ENCODE measurements at regions not wholly inside any gene's neighbourhood (a gene's known extent, or its start where the extent isn't known, plus 50 kb on each side); places are given as distances from the start of the nearest gene placed in this dataset.

DNA sequence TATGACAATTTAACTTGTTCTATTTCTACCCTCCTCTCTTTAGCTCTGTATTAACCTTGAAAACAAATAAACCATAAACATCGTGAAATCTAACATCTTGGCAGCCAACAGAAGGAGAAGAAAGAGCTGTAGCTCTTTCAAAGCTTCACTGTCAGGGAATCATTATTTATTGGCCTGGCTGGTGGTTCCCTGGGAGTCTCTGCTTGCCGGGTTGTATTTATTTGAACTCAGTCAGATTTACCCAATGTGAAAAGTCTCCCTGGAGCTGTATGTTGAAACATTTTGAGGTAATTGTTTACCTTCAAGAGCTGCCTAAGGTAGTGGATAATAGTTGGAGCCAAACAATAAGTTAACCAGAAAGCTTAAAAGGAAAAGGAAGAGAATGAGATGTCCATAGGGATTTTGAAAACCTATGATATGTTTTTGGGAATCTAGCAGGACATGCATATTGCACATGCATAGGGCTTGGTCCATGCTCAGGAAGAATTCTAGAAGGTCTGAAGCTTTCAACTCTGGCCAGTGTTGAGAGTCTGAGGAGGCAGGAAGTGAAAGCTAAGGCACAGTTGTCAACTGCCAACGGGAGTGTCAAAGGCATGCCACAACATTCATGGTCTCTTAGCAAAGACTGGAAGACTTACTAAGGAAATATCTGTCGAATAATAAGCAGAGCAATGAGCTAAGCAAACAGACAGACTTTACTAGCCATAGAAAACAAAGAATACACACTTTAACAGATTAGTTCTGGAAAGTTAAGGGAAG lies 621.6 kb downstream of the PCDH7 start:
- Mint-ChIP-seq H3K36me3 (no peaks in the 10 kb centered on the region), H3K9me3 (peaks cover 17 to 31% (median 23%) of the 10 kb centered on the region in 3 donors), H3K27me3 (no peaks in the 10 kb centered on the region), H3K4me3 (no peak overlapping the region), H3K27ac (no peak overlapping the region), H3K4me1 (no peaks in the 10 kb centered on the region)
- no peaks in the 10 kb centered on the region for H3K27me3 ChIP-seq (replicated peaks in 1 of 2; ENCODE audit: control insufficient read depth in 2 of 2, extremely low read depth in 1 of 2, insufficient read depth in 2 of 2, low read length in 1 of 2)
- H3K4me3 ChIP-seq (ENCODE audit: control insufficient read depth in 1 of 2, extremely low read depth in 1 of 2, low read length in 1 of 2), result no peak overlapping the region
- WGBS (ENCODE audit: insufficient coverage), result 100% methylated on average over 1 of the region's 4 CpGs
- no peak overlapping the region for H3K27ac ChIP-seq (ENCODE audit: low read length)
- H3K36me3 ChIP-seq (ENCODE audit: control insufficient read depth in 2 of 2, extremely low read depth in 1 of 2, insufficient read depth in 1 of 2, low read length in 1 of 2), result no peaks in the 10 kb centered on the region
- ATAC-seq (replicated peaks in 1 of 4), result no peak
- no peaks in the 10 kb centered on the region for H3K4me1 ChIP-seq (ENCODE audit: control insufficient read depth in 1 of 2, extremely low read depth in 1 of 2, insufficient read depth in 2 of 2, low read length in 2 of 2)
- no peak for DNase-seq
- ChIA-PET CTCF (interaction anchor here in 1 of 2 donors (0.7 kb wide), 1 partner anchor 43 kb away, joined by 3 read pairs; no protein-coding TSS in a partner anchor), POLR2A (no interaction called here)
- H3K9me3 ChIP-seq, result peaks cover 4% of the 10 kb centered on the region

DNA sequence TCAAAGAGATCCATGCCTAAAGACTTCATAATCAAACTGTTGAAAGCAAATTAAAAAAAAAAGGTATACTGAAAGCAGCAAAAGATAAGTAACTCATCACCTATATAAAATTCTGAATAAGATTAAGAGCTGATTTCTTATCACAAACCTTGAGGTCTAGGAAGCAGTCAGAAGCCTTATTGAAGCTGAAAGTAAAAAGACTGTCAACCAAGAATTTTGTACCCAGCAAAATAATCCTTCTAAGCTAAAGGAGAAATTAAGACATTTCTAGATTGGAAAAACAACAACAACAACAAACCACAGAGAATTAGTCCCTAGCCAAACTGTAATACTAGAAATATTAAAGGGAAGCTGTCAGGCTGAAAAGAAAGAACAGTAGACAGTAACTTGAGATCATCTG lies 622.9 kb downstream of the PCDH7 start:
- Mint-ChIP-seq H3K27me3 (no peaks in the 10 kb centered on the region), H3K36me3 (no peaks in the 10 kb centered on the region), H3K9me3 (peaks cover 17 to 29% (median 20%) of the 10 kb centered on the region in 3 donors), H3K27ac (no peak overlapping the region), H3K4me1 (no peaks in the 10 kb centered on the region), H3K4me3 (no peak overlapping the region)
- no peak overlapping the region for H3K4me3 ChIP-seq (ENCODE audit: control insufficient read depth in 1 of 2, extremely low read depth in 1 of 2, low read length in 1 of 2)
- POLR2A ChIA-PET, result interaction anchor here in 1 of 2 donors (0.7 kb wide), 1 partner anchor 54 kb away, joined by 3 read pairs; no protein-coding TSS in a partner anchor
- ATAC-seq (replicated peaks in 1 of 4) (no peak), DNase-seq (no peak)
- H3K27ac ChIP-seq (ENCODE audit: low read length), result no peak overlapping the region
- no peaks in the 10 kb centered on the region for H3K4me1 ChIP-seq (ENCODE audit: control insufficient read depth in 1 of 2, extremely low read depth in 1 of 2, insufficient read depth in 2 of 2, low read length in 2 of 2)
- peaks cover 4% of the 10 kb centered on the region for H3K9me3 ChIP-seq
- CTCF ChIA-PET, result interaction anchor here in 1 of 2 donors (0.6 kb wide), 1 partner anchor 19 kb away, joined by 3 read pairs; no protein-coding TSS in a partner anchor
- H3K27me3 ChIP-seq (replicated peaks in 1 of 2; ENCODE audit: control insufficient read depth in 2 of 2, extremely low read depth in 1 of 2, insufficient read depth in 2 of 2, low read length in 1 of 2), result no peaks in the 10 kb centered on the region
- no peaks in the 10 kb centered on the region for H3K36me3 ChIP-seq (ENCODE audit: control insufficient read depth in 2 of 2, extremely low read depth in 1 of 2, insufficient read depth in 1 of 2, low read length in 1 of 2)

DNA sequence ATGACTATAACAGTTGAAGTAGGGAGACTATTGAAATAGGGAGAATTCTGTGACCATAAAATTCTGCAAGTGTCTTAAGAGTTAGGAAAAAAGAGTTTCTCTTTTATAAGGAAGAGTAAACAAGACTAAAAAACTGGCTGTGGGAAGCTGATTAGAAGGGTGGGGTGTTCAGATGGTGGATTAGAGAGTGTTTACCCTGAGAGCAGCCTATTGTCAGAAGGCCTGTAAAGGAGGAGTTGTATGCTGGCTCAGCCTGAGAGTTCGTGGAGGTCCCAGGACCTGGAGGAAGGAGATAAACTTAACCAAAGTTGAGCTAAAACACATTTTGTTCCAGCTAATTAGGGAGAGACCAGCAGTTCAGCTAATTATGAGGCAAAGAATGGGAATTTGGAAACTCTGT lies 629.7 kb downstream of the PCDH7 start:
- CTCF ChIA-PET, result no interaction called here

DNA sequence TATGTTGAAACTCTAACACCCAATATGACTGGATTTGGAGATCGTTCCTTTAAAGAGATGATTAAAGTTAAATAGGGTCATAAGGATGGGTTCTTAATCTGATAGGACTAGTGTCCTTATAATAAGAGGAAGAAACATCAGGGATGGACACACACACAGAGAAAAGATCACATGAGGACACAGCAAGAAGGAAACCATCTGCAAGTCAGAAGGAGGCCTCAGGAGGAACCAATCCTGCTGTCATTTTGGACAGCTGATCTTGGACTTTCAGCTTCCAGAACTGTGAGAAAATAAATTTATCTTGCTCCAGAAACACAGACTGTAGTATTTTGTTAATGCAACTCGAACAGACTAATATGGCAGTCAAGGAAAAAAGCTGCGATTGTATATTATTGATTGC lies 631.5 kb downstream of the PCDH7 start:
- no peak overlapping the region for H3K4me3 Mint-ChIP-seq
- H3K9me3 ChIP-seq, result no peaks in the 10 kb centered on the region
- DNase-seq (no peak), ATAC-seq (replicated peaks in 1 of 4) (no peak)
- no peaks in the 10 kb centered on the region for H3K36me3 ChIP-seq (ENCODE audit: control insufficient read depth in 2 of 2, extremely low read depth in 1 of 2, insufficient read depth in 1 of 2, low read length in 1 of 2)
- no peaks in the 10 kb centered on the region for H3K4me1 Mint-ChIP-seq
- no peak overlapping the region for H3K27ac ChIP-seq (ENCODE audit: low read length)
- H3K9me3 Mint-ChIP-seq, result peaks cover 7 to 12% (median 10%) of the 10 kb centered on the region in 3 donors
- no peaks in the 10 kb centered on the region for H3K36me3 Mint-ChIP-seq
- POLR2A ChIA-PET, result no interaction called here
- no peaks in the 10 kb centered on the region for H3K27me3 Mint-ChIP-seq
- H3K4me1 ChIP-seq (ENCODE audit: control insufficient read depth in 1 of 2, extremely low read depth in 1 of 2, insufficient read depth in 2 of 2, low read length in 2 of 2), result no peaks in the 10 kb centered on the region
- no peaks in the 10 kb centered on the region for H3K27me3 ChIP-seq (replicated peaks in 1 of 2; ENCODE audit: control insufficient read depth in 2 of 2, extremely low read depth in 1 of 2, insufficient read depth in 2 of 2, low read length in 1 of 2)
- no peak overlapping the region for H3K27ac Mint-ChIP-seq
- CTCF ChIA-PET, result no interaction called here
- WGBS (ENCODE audit: insufficient coverage), result no CpG with 5 or more reads among the region's 3 CpGs
- H3K4me3 ChIP-seq (ENCODE audit: control insufficient read depth in 1 of 2, extremely low read depth in 1 of 2, low read length in 1 of 2), result no peak overlapping the region

More for the DNA sequence above, 629.7 kb downstream of the PCDH7 start:
- no peak for DNase-seq
- Mint-ChIP-seq H3K36me3 (no peaks in the 10 kb centered on the region), H3K4me1 (no peaks in the 10 kb centered on the region), H3K4me3 (no peak overlapping the region), H3K27ac (no peak overlapping the region), H3K9me3 (peaks cover 7 to 14% (median 12%) of the 10 kb centered on the region in 3 donors), H3K27me3 (no peaks in the 10 kb centered on the region)
- WGBS (ENCODE audit: insufficient coverage), result no CpG with 5 or more reads among the region's 1 CpG
- H3K4me3 ChIP-seq (ENCODE audit: control insufficient read depth in 1 of 2, extremely low read depth in 1 of 2, low read length in 1 of 2), result no peak overlapping the region
- no peaks in the 10 kb centered on the region for H3K36me3 ChIP-seq (ENCODE audit: control insufficient read depth in 2 of 2, extremely low read depth in 1 of 2, insufficient read depth in 1 of 2, low read length in 1 of 2)
- H3K27me3 ChIP-seq (replicated peaks in 1 of 2; ENCODE audit: control insufficient read depth in 2 of 2, extremely low read depth in 1 of 2, insufficient read depth in 2 of 2, low read length in 1 of 2), result no peaks in the 10 kb centered on the region
- POLR2A ChIA-PET, result no interaction called here
- H3K9me3 ChIP-seq, result no peaks in the 10 kb centered on the region
- no peak overlapping the region for H3K27ac ChIP-seq (ENCODE audit: low read length)
- no peaks in the 10 kb centered on the region for H3K4me1 ChIP-seq (ENCODE audit: control insufficient read depth in 1 of 2, extremely low read depth in 1 of 2, insufficient read depth in 2 of 2, low read length in 2 of 2)
- ATAC-seq (replicated peaks in 1 of 4), result no peak

DNA sequence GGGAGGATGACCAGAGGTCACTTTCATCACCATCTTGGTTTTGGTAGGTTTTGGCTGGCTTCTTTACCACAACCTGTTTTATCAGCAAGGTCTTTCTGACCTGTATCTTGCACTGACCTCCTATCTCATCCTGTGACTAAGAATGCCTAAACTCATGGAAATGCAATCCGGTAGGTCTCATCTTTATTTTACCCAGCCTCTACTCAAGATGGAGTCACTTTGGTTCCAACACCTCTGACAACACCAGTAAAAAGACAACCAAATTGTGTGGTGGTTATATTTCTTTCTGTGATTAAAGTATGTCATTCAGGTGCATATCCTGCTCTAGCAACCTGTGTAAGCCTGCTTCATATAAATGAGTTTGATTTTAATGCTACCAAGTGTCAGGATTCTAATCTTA lies 636.7 kb downstream of the PCDH7 start:
- no peak overlapping the region for H3K4me3 Mint-ChIP-seq

DNA sequence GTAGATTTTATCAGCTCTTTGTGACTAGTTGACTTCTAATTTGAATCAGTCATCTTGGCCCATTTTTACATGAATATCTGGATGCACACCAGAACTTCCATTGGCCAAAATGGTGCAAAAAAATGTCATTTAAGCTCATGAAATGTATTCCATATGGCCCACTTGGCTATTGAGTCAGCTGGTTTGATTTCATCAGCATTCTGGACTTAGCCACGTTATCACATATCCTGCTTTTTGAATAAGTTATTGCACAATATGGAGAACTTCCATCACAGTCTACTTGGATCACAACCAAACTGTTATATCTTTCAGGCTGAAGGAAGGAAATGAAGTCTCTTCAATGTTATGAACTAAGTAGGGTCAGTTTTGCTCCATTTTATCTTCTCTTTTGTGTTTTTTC lies 640.6 kb downstream of the PCDH7 start:
- Mint-ChIP-seq H3K9me3 (peaks cover 7 to 18% (median 12%) of the 10 kb centered on the region in 3 donors), H3K27me3 (no peaks in the 10 kb centered on the region), H3K4me3 (no peak overlapping the region), H3K4me1 (no peaks in the 10 kb centered on the region), H3K27ac (no peak overlapping the region), H3K36me3 (no peaks in the 10 kb centered on the region)
- H3K36me3 ChIP-seq (ENCODE audit: control insufficient read depth in 2 of 2, extremely low read depth in 1 of 2, insufficient read depth in 1 of 2, low read length in 1 of 2), result no peaks in the 10 kb centered on the region
- no peaks in the 10 kb centered on the region for H3K27me3 ChIP-seq (replicated peaks in 1 of 2; ENCODE audit: control insufficient read depth in 2 of 2, extremely low read depth in 1 of 2, insufficient read depth in 2 of 2, low read length in 1 of 2)
- no peak for DNase-seq
- no CpG with 5 or more reads among the region's 1 CpG for WGBS (ENCODE audit: insufficient coverage)
- H3K27ac ChIP-seq (ENCODE audit: low read length), result no peak overlapping the region
- H3K4me1 ChIP-seq (ENCODE audit: control insufficient read depth in 1 of 2, extremely low read depth in 1 of 2, insufficient read depth in 2 of 2, low read length in 2 of 2), result no peaks in the 10 kb centered on the region
- ChIA-PET POLR2A (no interaction called here), CTCF (interaction anchor here (0.6 to 0.7 kb wide), 2 partner anchors 12 to 51 kb away, joined by 3 to 4 read pairs; no protein-coding TSS in a partner anchor)
- no peaks in the 10 kb centered on the region for H3K9me3 ChIP-seq
- no peak for ATAC-seq (replicated peaks in 1 of 4)
- H3K4me3 ChIP-seq (ENCODE audit: control insufficient read depth in 1 of 2, extremely low read depth in 1 of 2, low read length in 1 of 2), result no peak overlapping the region

More for the DNA sequence above, 636.7 kb downstream of the PCDH7 start:
- Mint-ChIP-seq H3K36me3 (no peaks in the 10 kb centered on the region), H3K27me3 (no peaks in the 10 kb centered on the region), H3K4me1 (no peaks in the 10 kb centered on the region), H3K27ac (no peak overlapping the region), H3K9me3 (peaks cover 6 to 17% (median 10%) of the 10 kb centered on the region in 3 donors)
- Histone ChIP-seq H3K36me3 (ENCODE audit: control insufficient read depth in 2 of 2, extremely low read depth in 1 of 2, insufficient read depth in 1 of 2, low read length in 1 of 2) (no peaks in the 10 kb centered on the region), H3K9me3 (no peaks in the 10 kb centered on the region), H3K4me3 (ENCODE audit: control insufficient read depth in 1 of 2, extremely low read depth in 1 of 2, low read length in 1 of 2) (no peak overlapping the region), H3K27me3 (replicated peaks in 1 of 2; ENCODE audit: control insufficient read depth in 2 of 2, extremely low read depth in 1 of 2, insufficient read depth in 2 of 2, low read length in 1 of 2) (no peaks in the 10 kb centered on the region), H3K4me1 (ENCODE audit: control insufficient read depth in 1 of 2, extremely low read depth in 1 of 2, insufficient read depth in 2 of 2, low read length in 2 of 2) (no peaks in the 10 kb centered on the region), H3K27ac (ENCODE audit: low read length) (no peak overlapping the region)
- no CpG with 5 or more reads among the region's 1 CpG for WGBS (ENCODE audit: insufficient coverage)
- ChIA-PET POLR2A (no interaction called here), CTCF (no interaction called here)
- no peak for ATAC-seq (replicated peaks in 1 of 4)
- no peak for DNase-seq
